ENCODE measurements at regions not wholly inside any gene's neighbourhood (a gene's known extent, or its start where the extent isn't known, plus 50 kb on each side); places are given as distances from the start of the nearest gene placed in this dataset.
"Not testable (repeated sequence)": the region's sequence is repeated elsewhere in the genome, so short reads cannot be mapped to it uniquely, and the experiment has no call there.

GRCh38 chr2:17254421-17254820 lies 263.8 kb downstream of the RAD51AP2 start:
- DNase-seq (ENCODE audit: low spot score): no peak

- no peak for DNase-seq (ENCODE audit: low spot score)
Observed at GRCh38 chr2:17252258-17252657, 266.0 kb downstream of the RAD51AP2 start.

- no peak for DNase-seq (ENCODE audit: low spot score)
Observed at GRCh38 chr2:17251171-17251570, 267.1 kb downstream of the RAD51AP2 start.

- no peak for DNase-seq (ENCODE audit: low spot score)
Observed at GRCh38 chr2:17249249-17249648, 269.0 kb downstream of the RAD51AP2 start.

GRCh38 chr2:17245906-17246305 lies 272.3 kb downstream of the RAD51AP2 start:
- no peak for DNase-seq (ENCODE audit: low spot score)

GRCh38 chr2:17242813-17243485 lies 275.3 kb downstream of the RAD51AP2 start:
- DNase-seq (ENCODE audit: low spot score): no peak

- no peak for DNase-seq (ENCODE audit: low spot score)
Observed at GRCh38 chr2:17239550-17239949, 278.7 kb downstream of the RAD51AP2 start.

- no peak for DNase-seq (ENCODE audit: low spot score)
Observed at GRCh38 chr2:17235167-17235566, 283.1 kb downstream of the RAD51AP2 start.

GRCh38 chr2:17232776-17233556 lies 285.3 kb downstream of the RAD51AP2 start:
- DNase-seq (ENCODE audit: low spot score): no peak

GRCh38 chr2:17231394-17231965 lies 286.8 kb downstream of the RAD51AP2 start:
- DNase-seq (ENCODE audit: low spot score): no peak

- DNase-seq (ENCODE audit: low spot score): no peak
Observed at GRCh38 chr2:17229414-17229813, 288.8 kb downstream of the RAD51AP2 start.

GRCh38 chr2:17228461-17228860 lies 289.8 kb downstream of the RAD51AP2 start:
- no peak for DNase-seq (ENCODE audit: low spot score)

- DNase-seq (ENCODE audit: low spot score): no peak
Observed at GRCh38 chr2:17227856-17228255, 290.4 kb downstream of the RAD51AP2 start.

GRCh38 chr2:17226941-17227490 lies 291.2 kb downstream of the RAD51AP2 start:
- no peak for DNase-seq (ENCODE audit: low spot score)

- no peak for DNase-seq (ENCODE audit: low spot score)
Observed at GRCh38 chr2:17223211-17223610, 295.0 kb downstream of the RAD51AP2 start.

GRCh38 chr2:17208511-17208910 lies 309.7 kb downstream of the RAD51AP2 start:
- no peak for DNase-seq (ENCODE audit: low spot score)

- no peak for DNase-seq (ENCODE audit: low spot score)
Observed at GRCh38 chr2:17206771-17207170, 311.5 kb downstream of the RAD51AP2 start.

- DNase-seq (ENCODE audit: low spot score): not testable (repeated sequence)
Observed at GRCh38 chr2:17204214-17204613, 314.0 kb downstream of the RAD51AP2 start.

GRCh38 chr2:17202628-17203027 lies 315.6 kb downstream of the RAD51AP2 start:
- DNase-seq (ENCODE audit: low spot score): not testable (repeated sequence)

GRCh38 chr2:17199741-17200140 lies 318.5 kb downstream of the RAD51AP2 start:
- no peak for DNase-seq (ENCODE audit: low spot score)

GRCh38 chr2:17196380-17196779 lies 321.9 kb downstream of the RAD51AP2 start:
- no peak for DNase-seq (ENCODE audit: low spot score)

GRCh38 chr2:17195016-17195415 lies 323.2 kb downstream of the RAD51AP2 start:
- DNase-seq (ENCODE audit: low spot score): no peak

GRCh38 chr2:17194083-17194482 lies 324.2 kb downstream of the RAD51AP2 start:
- no peak for DNase-seq (ENCODE audit: low spot score)
